ENCODE measurements at regions not wholly inside any gene's neighbourhood (a gene's known extent, or its start where the extent isn't known, plus 50 kb on each side); places are given as distances from the start of the nearest gene placed in this dataset.

- no peak for DNase-seq
Observed at GRCh38 chr18:24731981-24732380, 271.5 kb downstream of the HRH4 start.

- DNase-seq, result peak in 9 of 56 donors; percentile 1 to 19 (median 6)
Observed at GRCh38 chr18:24734058-24734457, 273.6 kb downstream of the HRH4 start.

GRCh38 chr18:24735624-24736231 lies 275.3 kb downstream of the HRH4 start:
- no peak for DNase-seq

GRCh38 chr18:24736662-24737330 lies 276.4 kb downstream of the HRH4 start:
- no peak for DNase-seq

- DNase-seq, result no peak
Observed at GRCh38 chr18:24740829-24741228, 280.4 kb downstream of the HRH4 start.

DNA sequence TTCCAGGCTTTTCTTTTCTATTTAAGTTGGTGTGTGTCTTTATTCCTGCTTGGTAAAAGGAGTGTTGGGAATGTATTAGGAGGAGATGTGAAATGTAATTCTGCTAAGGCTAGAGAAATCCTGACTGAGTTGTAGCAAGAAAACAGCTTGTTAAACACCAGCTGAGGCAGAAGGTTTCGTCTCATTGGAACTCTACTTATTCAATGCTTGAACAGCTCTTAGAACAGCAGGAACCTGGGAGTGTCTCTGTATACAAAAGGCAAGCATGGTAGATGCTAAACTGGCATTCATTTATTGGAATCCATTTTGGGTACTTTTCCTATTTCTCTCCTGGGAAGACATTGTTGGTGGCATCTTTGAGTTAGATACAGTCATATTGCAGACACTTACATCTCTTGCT lies 280.9 kb downstream of the HRH4 start:
- DNase-seq, result no peak

DNA sequence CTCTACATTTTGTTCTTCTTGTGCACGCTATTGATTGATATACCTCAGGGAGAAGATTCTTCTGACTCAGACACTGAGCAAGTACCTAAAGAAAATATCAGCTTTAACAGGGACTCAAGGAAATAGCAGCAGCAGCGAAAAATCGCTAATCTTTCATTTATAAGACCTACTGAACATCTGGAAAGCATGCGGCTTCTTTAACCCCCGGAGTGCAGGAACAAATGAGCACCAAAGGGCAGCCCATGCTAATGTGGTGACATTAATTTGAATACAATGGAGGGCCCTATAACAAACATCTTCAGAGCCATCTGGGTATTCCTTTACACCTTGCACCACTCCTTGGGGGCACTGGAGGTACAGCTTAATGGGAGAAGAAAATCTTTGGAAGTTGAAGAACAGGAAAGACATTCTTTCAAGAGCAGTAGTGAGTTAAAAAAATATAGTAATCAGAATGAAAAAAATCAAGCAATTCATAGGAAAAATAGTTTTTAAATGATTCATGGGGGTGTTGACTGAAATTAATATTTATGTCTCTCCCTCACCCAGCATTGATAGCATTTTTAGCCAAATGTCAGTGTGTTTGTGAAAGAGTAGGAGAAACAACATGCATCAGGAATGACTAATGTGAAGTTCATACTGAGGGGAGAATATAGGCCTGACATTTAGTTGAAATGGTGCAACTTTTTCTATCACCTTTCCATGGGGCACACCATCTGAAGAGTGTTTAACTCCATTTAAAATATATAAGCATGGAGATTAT lies 281.7 kb downstream of the HRH4 start:
- no peak for DNase-seq

DNA sequence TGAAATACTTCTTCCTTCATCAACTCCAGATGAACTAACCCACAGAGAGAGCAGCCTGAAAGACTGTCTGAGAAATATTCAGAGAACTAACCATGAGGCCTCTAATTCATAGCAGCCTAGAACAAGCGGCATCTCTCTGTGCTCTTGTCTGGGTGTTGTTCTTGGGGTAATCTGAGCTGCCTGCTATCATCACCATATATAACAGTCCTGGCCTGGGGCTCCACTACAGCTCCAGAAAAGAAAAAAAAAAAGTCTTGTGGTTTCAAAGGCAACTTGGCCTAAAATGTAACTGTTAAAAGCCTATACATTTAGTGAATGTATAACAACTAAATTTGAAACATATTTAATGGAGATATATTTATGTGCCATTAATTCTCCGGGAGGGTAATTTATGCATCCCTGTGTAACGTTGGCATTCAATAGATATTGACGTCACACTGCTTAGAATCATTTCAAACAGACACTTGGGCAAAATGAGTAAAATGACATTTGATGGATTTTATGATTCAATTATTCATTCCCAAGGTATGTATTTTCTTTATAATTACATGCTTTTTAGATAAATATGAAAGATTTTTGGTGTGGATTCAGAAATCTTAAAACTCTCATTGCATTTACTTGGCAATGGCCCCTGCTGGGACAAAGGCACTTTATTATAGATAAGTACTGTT lies 294.3 kb downstream of the HRH4 start:
- no peak for DNase-seq

DNA sequence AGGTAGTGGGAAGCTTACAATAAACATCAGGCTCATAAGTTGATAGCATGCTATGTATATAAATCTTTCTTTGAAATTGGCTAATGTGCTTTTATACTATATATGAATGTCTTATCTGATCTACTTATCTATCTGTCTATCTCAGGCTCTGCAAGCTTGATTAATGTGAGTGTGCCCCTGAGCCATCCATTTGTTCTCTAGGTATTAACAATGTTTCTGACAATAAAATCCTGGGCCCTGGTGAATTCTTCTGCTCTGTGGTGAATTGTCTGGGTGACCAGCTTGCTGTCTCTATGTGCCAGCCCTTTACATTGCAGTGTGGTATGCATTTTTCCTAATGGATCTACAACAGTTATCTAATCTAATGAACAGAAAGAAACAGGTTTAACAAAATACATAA lies 295.9 kb downstream of the HRH4 start:
- DNase-seq, result no peak

- DNase-seq, result no peak
Observed at GRCh38 chr18:24757134-24757533, 296.7 kb downstream of the HRH4 start.

GRCh38 chr18:24761765-24762164 lies 301.3 kb downstream of the HRH4 start:
- no peak for DNase-seq

DNA sequence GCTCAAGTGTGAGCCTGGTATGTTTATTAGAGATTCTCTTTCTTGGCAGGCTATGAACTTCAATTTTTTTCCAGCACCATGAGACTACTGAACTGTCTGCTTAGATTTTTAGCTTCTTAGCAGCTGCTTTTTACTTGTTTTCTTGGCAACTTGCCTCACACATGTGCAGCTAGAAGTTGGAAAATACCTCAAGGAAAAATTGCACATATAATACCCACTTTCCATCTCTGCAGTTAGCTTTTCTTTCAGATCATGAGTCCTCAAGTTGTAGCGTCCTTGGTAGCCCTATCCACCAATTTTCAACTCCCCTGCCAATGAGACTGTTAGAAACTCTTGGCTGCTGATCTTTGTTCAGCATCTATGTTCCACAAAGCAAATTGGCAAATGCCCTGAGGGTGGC lies 302.1 kb downstream of the HRH4 start:
- peak in 1 of 56 donors; percentile 1 for DNase-seq

- no peak for DNase-seq
Observed at GRCh38 chr18:24763765-24764513, 303.5 kb downstream of the HRH4 start.

- DNase-seq, result no peak
Observed at GRCh38 chr18:24764766-24765165, 304.3 kb downstream of the HRH4 start.

DNA sequence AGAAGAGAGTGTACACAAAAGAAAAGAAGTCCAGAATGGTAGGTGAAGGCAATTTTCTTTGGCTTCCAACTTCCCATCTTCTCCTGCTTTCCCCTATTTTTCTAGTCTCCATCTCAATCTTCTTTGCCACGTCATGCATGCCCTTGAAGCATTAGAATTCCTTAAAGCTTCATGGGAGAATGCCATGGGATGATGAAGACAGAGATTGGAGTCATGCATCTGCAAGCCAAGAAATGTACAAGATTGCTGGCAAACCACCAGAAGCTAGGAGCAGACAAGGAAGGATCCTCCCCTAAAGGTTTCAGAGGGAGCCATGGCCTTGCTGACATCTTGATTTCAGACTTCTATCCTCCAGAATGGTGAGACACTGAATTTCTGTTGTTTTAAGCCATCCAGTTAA lies 305.9 kb downstream of the HRH4 start:
- no peak for DNase-seq

DNA sequence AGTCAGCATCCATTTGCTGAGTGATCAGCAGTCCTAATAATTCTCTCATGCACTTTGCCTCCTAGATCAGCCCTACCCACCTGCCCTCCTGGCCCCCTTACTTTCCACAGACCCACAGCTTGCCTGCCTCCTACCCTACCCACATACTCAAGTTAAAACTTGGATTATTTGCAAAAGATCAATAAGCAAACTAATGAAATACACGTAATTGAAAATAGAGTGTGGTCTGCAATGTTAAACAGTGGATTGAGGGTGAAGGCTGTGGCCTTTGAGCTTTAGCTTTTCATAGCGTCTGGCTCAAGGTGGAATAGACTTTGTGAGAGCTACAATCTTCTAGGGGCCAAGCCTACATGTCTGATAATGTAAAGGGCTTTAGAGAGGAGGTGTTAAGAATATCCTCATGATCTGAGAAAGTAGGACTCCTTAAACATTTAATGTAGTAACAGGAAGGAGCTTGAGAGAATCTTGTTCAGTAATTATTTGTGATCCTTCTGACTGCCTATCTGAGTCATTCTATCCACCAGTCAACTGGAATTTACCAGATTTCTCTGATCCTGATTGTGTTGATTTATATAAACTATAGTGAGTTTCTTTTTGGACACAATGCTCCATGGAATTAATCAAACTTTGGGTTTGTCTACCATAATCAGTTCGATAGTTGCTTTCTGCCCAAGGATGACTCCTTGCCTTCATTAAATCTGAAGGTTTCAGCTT lies 310.0 kb downstream of the HRH4 start:
- no peak for DNase-seq

GRCh38 chr18:24771300-24771699 lies 310.9 kb downstream of the HRH4 start:
- no peak for DNase-seq

DNA sequence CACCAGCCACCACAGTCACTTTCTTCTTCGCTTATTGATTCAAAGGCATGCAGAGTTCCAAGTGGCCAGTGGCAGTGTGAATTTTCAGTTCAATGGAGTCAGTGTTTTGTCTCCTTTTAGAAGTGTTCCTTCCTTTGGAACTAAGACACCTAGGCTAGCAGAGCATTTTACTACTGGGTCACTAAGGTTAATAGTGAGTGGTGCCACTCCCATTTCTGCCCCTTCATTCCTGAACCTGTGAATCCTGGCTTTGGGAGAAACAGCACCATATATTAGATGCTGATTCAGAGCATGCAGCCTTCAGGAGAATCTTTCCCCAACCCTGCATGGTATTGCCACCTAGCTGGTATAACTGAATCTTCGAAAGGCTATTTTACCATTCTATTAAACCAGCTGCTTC lies 312.7 kb downstream of the HRH4 start:
- no peak for DNase-seq

- DNase-seq, result no peak
Observed at GRCh38 chr18:24776019-24776418, 315.6 kb downstream of the HRH4 start.

- no peak for DNase-seq
Observed at GRCh38 chr18:24778810-24779418, 318.5 kb downstream of the HRH4 start.
